Islet precursor cell (in vitro differentiated cells): ENCODE measurements at regions not wholly inside any gene's neighbourhood (a gene's known extent, or its start where the extent isn't known, plus 50 kb on each side); places are given as distances from the start of the nearest gene placed in this dataset.

ENCODE experiments used
- DNase-seq: peaks from one replicate; pipeline ENCODE4 v3.0.0-alpha.2; 2018

DNA sequence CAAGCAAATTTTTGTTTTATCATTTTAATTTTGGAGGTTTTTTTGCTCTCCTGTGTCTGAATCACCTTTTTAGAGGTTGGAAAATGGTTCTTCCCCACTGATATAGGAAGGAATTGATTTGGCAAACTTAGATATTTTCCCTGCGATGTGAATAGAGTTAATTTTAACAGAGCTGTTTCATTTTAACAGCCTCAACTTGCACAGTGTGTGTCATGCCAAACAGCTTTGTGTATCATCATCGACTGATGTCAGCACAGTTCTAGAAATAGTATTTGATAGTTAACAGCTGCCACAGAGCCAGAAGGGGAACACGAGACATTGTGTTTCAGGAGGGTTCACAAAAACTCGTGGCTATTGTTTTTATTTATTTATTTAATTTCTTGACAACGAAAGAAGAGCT, 243.1 kb upstream of the FOXN3 start:
- DNase-seq, result no peak

DNA sequence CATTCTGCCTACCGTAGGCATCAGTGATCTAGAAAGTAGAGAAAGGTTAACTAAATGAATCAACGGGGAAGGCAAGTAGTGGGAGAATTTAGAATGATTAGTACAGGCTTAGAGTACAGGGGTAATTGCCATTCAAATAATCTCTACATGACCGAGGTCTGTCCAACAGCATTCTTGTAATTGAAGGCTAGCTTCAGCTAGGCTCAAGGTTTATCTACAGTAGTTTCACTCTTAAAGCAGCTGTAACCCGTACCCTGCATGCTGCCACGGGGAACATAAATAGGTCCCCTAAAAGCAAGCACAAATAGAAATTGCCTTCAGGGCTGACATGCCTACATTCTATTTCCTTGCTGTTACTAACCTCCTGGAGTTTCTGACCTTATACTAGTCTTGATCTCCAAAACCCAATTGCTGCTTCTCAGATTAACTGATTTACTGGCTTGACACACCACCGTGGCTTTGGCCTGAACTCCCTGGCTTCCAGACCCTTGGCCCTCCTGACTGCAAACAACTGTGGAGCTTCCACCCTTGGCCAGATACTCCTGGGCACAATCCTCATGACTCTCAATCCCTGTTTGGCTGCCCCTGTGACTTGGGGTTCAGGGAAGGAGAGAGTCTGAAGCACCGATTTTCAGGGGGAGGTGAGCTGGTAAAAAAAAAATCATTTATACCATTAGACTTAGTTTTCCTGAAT, 242.1 kb upstream of the FOXN3 start:
- DNase-seq, result no peak

DNA sequence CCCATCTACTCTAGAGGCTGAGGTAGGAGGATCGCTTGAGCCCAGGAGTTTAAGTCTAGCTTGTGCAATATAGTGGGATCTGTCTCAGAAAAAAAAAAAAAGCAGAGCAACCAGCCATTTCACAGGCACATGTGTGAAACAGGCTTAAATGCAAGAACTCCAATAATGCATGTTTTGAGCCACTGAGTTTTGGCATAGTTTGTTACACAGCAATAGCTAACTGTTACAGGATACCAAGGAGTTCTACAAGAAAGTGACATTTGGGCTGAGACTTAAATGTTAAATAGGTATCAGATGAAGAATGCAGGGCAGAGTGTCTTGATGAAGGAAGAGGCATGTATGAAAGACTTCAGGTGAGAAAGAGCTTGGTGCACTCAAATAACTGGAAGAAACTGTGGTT, 240.0 kb upstream of the FOXN3 start:
- DNase-seq, result no peak

DNA sequence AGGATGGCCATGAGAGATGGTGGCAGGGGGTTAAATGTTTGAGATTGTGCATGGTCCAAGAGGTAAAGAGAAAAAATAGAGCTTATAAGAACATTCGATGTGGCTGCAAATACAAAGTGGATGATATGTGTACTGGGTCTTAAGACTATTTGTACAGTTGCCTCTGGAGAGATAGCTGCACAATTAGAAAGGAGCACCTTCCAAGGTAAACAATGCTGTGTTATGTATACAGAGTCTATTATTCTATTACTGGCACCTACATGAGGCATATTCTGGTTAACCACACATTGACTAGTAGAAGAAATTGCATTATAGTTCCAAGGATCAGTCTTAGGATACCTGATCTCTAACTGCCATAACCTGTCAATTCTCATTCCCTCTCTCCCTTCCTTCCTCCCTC, 238.0 kb upstream of the FOXN3 start:
- no peak for DNase-seq

DNA sequence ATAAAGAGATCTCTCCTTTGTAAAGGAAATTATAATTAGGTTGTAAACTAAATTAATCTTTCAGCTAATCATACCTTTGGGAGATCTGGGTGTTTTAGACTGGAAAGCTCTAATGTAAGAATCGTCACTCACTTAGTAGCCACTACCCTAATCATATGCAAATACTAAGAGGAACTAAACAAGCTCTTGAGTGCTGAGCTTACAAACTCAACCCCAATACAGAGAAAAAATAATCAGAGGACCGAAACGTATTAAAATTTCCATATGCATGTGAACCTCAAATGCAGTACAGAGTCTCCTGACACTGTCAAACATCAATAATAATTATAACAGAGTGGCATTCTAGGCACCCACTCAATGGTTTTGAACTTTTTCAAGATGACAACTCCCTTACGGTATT, 235.3 kb upstream of the FOXN3 start:
- no peak for DNase-seq

DNA sequence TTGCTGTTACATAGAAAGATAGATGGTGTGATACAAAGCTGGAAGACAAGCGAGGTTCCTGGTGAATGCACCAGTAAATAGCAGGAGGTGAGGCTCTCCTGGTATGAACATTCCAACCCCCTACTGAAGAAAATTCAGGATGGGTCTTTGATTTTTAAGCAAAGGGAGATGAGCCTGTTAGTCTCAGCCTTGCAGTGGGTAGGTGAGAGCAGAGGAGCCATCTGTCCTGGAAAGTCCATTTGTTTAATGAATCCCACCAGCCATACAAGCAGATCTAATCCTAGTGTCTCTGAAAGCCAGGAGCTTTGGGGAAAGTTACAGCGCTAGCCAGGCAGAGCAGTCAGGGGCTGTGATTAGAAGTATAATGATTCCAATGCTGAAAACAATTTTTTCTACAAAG, 234.8 kb upstream of the FOXN3 start:
- no peak for DNase-seq

DNA sequence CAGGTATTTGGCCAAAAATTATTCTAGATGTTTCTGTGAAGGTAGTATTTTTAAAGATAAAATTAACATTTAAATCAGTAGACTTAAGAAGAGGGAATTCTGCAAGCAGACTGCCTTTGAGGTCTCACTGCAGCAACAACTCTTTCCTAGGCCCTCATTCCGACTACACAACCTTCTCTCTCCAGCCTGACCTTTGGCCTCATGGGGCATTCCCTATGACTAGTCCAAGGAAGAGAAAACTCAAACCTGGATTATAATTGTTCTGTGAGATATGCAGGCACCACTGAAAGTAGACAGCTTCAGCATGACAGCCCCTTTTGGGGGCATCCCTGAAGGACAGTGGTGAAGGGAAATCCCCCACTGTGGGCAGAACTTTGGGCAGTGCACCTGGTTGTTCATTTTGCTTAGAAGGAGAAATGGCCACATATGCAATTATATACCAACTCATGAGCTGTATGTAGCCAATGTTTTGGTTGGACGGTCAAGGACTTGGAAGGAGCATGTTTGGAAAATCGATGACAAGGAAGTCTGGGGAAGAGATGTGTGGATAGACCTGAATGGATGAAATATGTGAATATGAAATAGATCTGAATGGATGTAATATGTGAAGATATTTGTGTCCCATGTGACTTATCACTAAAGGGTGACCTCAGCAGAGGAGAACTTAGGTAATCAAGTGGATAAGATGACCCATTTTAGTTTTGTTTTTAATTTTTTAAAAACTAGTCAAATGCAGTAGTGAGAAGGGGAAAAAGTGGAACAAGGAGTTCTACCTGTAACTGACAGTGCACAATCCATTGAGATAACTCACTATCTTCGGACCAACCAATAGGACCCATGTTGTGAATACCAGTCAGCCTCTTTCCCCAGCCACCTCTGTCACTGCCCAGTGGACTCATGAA, 233.3 kb upstream of the FOXN3 start:
- no peak for DNase-seq

DNA sequence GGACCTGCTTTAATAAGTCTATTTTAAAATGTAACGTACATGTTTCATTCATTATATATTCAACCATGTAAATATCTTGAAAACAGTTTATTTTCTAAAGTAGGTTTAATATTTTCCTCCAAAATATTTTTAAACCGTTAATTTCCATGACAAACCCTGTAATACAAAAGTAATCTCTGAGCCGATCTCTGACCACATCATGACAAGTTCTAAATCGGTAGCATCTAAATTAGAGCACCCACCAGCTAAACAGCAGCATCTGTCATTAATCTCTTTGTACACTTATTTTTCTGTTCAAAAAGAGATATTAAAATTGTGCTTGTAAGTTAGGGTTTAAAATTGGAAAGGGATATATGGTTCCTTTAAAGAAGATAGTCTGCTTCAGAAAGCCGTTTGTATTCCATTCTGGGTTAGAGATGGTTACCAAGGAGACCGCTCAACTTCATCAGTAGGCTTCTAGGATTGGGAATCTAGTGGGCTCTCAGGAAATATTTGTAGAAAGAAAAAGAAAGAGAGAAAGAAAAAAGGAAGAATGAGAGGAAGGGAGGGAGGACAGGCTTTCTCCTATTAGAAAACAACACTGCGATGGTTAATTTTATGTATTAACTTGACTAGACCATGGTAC, 232.5 kb upstream of the FOXN3 start:
- no peak for DNase-seq

DNA sequence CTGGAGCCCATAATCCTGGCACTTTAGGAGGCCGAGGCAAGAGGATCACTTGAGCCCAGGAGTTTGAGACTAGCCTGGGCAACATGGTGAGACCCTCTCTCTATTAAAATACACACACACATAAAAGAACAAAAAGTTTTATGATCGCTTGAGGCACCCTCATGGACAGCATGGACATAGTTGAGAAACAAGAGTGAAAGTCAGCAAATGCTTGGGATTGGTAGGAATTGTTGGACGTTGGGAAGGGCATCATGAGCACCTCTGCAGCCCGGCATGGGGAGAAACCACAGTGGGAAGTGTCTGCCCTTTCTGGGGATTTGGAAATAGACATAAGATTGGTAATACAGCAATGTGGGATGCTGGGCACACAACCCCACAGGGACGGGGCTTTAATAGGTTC, 231.9 kb upstream of the FOXN3 start:
- DNase-seq, result no peak

DNA sequence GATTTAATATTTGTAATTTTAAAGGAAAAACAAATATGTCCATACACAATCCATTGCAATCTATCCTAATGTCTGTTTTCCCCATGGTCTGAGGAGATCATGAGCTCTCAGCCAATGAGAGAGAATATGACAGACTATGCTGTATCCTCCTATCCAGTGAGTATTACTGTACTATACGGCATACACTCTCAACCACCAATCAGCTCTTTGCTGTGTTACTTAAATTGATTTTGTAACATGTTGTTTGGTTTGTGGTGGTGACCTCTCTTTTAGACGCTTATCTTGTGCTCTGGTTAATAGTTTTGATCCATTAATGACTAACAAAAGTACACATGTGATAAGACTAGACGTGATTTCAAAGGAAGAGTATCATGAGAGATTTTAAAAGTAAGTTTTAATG, 231.5 kb upstream of the FOXN3 start:
- DNase-seq, result no peak

DNA sequence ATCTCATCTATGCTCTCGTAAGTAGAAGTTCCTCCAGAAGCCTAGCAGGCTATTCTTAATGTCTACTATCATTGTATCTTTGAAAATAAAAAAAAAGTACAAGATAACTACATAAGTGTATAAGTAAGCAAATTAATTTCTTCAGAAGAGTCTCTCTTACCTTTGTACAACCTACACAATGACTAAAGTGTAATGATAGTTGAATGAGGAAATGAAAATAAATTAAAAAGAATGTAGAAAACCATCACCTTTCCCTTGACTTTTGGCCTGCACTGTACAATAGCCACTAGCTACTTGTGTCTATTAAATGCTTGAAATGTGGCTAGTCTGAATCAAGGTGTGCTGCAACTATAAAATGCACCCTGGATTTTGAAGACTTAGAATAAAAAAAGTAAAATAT, 229.9 kb upstream of the FOXN3 start:
- no peak for DNase-seq

DNA sequence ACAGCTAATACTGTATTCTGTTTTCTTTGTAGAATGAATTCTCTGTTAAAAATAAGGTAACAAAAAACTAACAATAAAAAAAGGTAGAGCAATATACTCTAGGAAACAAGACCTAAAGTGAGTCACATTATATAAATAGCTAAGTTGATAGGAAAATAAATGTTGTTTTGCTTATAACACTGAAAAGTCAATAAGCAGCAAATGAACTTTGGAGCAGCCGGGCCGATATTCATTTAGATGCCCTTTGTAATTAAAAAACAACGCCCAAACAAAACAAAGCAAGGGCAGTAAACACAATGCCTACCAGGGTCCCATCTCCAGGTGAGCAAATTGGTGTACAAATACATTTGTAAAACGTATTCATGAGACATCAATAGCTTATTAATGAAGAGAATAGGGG, 227.6 kb upstream of the FOXN3 start:
- no peak for DNase-seq

DNA sequence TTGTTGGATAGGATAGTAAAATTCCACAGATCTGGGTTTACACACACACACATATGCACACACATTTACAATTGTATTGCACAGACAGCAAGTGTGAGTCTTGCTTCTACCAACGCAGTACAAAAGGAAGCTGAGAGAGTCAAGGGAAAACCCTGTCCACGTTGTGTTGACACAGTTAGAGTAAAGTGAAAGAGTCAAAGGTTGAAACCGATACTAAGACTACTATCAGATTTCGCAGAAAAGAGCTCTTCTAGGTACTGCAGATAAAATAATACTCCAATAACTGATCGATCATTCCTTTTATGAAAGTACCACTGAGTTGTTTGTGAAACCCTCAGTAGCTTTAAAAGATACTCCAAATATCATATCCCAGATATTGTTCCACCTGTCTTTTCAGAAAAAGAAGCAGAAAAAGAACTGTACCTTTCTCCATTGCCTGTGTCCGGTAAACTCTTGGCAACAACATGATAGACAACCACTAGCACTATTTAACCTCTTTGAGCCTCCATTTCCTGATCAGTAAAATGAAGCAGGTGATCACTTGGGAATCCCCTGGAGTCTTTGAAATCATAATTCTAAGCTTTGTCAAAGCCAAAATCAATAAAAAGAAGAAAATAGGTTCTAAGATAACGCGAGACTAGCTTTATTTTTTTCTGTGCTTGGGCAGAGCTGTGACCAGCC, 224.6 kb upstream of the FOXN3 start:
- no peak for DNase-seq

DNA sequence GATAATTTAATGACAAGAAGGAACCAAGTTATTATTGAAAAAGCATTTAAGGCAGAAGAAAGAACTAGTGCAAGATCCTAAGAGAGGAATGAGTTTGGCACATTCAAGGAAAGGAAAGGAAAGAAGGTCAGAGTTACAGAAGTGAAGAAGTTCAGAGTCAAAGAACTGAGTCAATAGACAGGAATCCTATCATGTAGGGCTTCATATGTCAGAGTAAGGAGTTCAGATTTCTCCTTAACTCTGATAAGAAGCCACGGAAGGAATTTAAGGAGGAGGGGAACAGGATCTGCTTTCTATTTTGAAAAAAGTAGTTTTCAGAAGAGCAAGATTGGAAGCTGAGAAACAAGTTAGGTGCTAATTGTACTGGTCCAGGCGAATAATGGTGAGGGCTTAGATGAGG, 223.1 kb upstream of the FOXN3 start:
- no peak for DNase-seq

DNA sequence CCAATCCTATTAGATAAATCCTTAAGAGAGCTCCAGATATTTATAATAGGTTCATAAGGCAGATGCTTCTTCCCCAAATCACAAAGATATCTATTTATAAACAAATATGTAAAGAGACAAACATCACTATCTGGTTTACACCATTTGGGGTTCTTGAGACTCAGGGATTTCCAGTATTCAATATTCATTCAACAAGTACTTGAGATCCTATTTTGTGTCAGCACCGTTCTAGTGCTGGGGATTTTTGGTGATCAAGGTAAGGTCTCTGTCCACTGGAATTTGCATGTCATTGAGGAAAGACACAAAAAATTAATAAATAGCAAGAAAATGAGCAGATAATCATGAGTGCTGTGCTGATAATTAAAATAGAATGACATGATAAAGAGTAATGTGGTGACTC, 222.7 kb upstream of the FOXN3 start:
- DNase-seq, result no peak

DNA sequence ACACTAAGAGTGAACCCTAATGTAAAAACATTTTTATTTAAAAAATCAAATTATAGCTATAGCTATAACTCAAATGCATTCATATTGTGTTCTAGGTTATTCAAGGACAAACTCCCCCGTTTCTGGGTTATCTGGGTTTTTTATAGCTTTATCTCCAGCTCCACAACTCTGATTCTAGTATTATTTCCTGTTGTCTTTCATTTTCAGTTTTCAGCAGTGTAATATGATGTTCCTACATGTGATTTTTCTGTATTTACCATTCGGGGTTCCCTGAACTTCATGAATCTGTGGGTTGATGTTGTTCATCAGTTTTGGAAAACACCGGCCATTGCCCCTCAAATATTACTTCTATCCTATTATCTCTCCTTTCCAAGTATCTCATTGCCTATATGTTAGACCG, 221.9 kb upstream of the FOXN3 start:
- no peak for DNase-seq

DNA sequence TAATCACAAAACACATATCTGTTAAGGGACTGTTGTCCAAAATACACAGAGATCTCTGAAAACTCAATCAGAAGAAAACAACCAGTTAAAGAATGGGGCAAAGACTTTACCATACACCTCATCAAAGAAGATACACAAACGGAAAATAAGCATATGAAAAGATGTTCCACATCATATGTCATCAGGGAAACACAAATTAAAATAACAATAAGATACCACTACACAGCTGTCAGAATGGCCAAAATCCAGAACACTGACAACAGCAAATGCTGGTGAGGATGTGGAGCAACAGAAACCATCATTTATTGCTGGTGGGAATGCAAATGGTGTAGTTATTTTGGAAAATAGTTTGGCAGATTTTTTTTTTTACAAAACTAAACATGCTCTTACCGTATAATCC, 220.5 kb upstream of the FOXN3 start:
- no peak for DNase-seq

DNA sequence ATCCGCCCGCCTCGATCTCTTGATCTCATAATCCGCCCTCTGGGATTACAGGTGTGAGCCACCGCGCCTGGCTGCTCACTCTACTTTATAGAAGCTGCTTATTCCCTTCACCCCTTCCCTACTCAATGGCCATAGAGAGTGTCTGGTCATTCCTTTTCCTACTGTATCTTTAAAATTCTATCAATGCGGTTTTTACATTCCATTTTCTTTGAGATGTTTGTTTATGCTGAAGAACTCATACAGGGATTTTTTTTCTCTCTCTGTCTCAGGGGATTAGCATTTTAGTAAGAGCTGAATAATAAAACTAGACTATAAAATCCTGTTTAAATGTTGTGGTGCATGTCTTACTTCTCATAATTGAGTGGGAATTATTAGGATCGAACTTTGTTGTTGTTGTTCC, 218.6 kb upstream of the FOXN3 start:
- no peak for DNase-seq

DNA sequence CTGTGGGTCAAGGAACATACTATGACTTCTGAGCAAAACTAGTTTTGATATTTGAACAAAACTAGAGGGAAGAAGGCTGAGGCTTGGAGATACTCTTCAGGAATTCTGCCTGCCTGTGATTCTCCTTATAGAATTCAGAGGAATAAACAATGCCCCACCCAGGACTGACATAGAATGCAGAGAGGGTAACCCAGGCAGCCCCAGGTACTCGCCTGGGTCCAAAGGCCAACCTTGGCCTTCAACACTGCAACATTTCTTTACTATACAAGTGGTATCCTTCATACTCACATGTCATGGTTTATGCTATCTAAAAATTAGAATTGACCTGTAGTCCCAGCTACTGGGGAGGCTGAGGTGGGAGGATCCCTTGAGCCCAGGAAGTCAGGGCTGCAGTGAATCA, 217.0 kb upstream of the FOXN3 start:
- DNase-seq, result no peak

DNA sequence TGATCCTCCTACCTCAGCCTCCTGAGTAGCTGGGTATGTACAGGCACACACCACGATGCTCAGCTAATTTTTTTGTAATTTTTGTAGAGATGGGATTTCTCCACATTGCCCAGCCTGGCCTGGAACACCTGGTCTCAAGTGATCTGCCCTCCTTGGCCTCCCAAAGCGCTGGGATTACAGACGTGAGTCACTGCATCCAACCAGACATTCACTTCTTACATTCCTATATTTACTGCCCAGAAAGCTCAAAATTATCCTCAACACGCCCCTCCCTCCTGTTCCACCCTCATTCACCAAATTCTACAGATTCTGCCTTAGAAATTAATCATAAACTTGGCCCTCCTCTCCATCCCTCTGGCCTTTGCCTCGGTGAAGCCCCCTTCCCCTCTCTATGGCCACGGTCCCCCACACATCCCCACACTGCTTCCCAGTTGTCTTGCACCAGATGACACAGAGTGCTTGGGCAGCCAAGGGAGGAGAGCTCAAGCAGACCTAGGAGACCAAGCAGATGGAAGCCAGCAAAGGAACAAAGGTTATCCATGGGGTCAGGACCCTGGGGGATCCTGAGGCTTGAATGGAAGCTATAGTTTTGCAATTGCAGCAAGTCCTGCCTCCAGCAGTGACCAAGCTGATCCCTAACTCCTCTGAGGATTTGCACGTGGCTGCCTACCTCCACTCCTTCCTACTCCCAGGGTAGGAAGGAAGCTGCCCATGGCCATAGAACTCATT, 213.2 kb upstream of the FOXN3 start:
- no peak for DNase-seq

DNA sequence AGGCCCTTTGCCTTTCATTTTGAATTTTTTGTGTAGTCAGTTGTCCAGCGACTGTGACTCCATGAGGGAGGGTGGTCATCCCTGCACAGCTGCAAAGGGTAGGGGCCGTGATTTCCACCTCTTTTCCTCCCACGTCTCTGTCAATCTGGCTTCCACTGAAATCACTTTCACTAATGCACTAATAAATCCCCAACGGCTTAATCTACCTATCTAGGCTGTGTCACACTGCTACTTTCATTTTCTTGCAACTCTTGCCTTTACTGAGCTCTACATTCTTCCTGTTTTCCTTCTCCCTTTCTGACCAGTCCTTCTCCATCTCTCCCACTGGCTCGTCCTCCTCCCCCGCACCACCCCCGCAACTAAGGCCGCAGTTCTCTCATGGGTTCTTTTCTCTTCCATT, 212.3 kb upstream of the FOXN3 start:
- no peak for DNase-seq

DNA sequence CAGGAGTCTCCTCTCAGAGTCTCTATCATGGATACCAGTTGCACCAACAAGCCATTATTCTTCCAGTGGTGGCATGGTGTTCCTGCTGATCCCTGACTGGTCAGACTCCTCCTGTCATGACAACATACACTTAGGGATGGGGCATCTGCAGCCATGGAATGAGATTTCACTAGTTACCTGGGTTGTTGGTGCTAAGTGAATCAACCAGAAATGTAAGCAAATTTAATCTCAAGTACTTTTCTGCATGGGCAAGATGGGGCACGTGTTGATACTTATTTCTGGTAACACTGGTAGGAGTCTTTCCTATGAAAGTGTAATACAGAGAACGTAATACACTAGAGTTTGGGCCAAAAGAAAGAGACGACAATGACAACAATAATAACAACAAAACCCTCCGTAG, 211.5 kb upstream of the FOXN3 start:
- no peak for DNase-seq

DNA sequence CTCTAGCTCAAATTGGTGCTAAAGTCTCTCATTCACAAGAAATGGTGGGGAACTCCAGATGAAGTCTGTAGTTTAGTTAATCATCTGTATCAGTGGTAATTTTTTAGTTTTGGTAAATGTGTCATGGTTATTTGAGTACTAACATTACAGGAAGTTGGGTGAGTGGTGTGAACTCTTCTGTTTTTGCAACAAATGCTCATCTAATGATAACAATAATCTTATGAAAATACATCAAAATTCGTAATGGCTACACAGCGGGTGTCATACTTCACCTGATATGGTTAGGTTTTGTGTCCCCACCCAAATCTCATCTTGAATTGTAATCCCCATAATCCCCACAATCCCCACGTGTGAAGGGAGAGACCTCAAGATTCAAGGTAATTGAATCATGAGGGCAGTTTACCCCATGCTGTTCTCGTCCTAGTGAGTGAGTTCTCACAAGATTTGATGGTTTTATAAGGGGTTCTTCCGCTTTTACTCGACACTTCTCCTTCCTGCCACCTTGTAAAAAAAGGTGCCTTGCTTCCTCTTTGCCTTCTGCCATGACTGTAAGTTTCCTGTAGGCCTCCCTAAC, 209.3 kb upstream of the FOXN3 start:
- DNase-seq, result no peak
